Vagina (tissue), 2 donors: ENCODE measurements at regions not wholly inside any gene's neighbourhood (a gene's known extent, or its start where the extent isn't known, plus 50 kb on each side); places are given as distances from the start of the nearest gene placed in this dataset.
"Not testable (repeated sequence)": the region's sequence is repeated elsewhere in the genome, so short reads cannot be mapped to it uniquely, and the experiment has no call there.

Source experiments
- DNase-seq, 2 donors: peaks; one replicate each; pipeline ENCODE4 v3.0.0-alpha.2; 2017; ENCODE audit errors: extremely low spot score in 2 of 2
- H3K27ac ChIP-seq: fragments of 200-600 bp; sonication (generic); one replicate; pipeline ENCODE4 v1.5.1; 2019
- H3K27me3 ChIP-seq: fragments of 200-600 bp; sonication (generic); one replicate; pipeline ENCODE4 v1.5.1; 2019
- H3K36me3 ChIP-seq, 2 donors: fragments of 200-600 bp; sonication (generic); one replicate each; pipeline ENCODE4 v1.5.1; 2017 to 2019
- H3K4me1 ChIP-seq: fragments of 200-600 bp; sonication (generic); one replicate; pipeline ENCODE4 v1.5.1; 2019
- H3K4me3 ChIP-seq, 2 donors: fragments of 200-600 bp; sonication (generic); 1 replicate in 1 of 2; 2 replicates in 1 of 2; pipeline ENCODE4 v1.5.1; 2016 to 2019
- H3K9me3 ChIP-seq: fragments of 200-600 bp; sonication (generic); one replicate; pipeline ENCODE4 v1.5.1; 2019
- POLR2A ChIP-seq, 2 donors: fragments of 450-650 bp; IDR thresholded peaks; one replicate each; pipeline ENCODE4 v1.6.1; 2017; ENCODE audit warnings: antibody characterized with exemption in 2 of 2, mild to moderate bottlenecking in 2 of 2, moderate library complexity in 2 of 2
- POLR2AphosphoS5 ChIP-seq, 2 donors: sonication (generic); formaldehyde crosslinking; IDR thresholded peaks; one replicate each; pipeline ENCODE4 v1.9.0; 2017; ENCODE audit warnings: antibody characterized with exemption in 2 of 2, mild to moderate bottlenecking in 2 of 2, low read depth in 1 of 2; ENCODE audit not compliant: insufficient read depth in 1 of 2
- intact Hi-C: fragments of 100-400 bp; cut with DNase I; formaldehyde crosslinking; loops from one replicate; pipeline ENCODE4 v1.15.1; 2023
- TF ChIP-seq, protein P1 (sequence below), 3 experiments: fragments of 450-650 bp in 2 of 3; fragments of 200-600 bp in 1 of 3; sonication (generic) in 1 of 3; IDR thresholded peaks; one replicate each; pipeline ENCODE4 v1.5.1; 2017 to 2019; ENCODE audit warnings: antibody characterized with exemption in 3 of 3, mild to moderate bottlenecking in 2 of 3, moderate library complexity in 2 of 3

DNA sequence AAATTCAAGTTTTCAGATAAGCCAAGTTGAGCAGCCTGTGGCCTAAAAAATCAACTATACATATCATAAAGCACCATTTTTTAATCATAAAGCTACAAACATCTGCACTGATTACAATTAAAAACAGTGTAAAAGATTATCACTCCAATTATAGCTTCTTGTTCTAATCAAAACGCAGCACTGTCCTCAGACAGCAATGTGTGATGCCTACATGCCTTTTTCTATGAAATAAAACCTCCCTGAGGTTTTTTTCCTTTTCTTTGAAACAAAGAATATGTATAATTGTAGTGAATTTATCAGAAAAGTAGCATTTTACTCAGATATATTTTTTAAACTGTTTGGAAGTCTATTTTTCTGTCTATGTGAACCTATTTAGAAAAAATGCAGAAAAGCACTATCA lies 366.1 kb upstream of the CCNH start:
- H3K27ac ChIP-seq: no peak overlapping the region
- H3K4me3 ChIP-seq: no peak overlapping the region
- H3K27me3 ChIP-seq: no peaks in the 10 kb centered on the region
- TF ChIP-seq POLR2AphosphoS5 (IDR thresholded peaks at IDR 0.05; ENCODE audit: insufficient read depth in 1 of 2, low read depth in 1 of 2): no peak
- TF ChIP-seq, protein P1, sequence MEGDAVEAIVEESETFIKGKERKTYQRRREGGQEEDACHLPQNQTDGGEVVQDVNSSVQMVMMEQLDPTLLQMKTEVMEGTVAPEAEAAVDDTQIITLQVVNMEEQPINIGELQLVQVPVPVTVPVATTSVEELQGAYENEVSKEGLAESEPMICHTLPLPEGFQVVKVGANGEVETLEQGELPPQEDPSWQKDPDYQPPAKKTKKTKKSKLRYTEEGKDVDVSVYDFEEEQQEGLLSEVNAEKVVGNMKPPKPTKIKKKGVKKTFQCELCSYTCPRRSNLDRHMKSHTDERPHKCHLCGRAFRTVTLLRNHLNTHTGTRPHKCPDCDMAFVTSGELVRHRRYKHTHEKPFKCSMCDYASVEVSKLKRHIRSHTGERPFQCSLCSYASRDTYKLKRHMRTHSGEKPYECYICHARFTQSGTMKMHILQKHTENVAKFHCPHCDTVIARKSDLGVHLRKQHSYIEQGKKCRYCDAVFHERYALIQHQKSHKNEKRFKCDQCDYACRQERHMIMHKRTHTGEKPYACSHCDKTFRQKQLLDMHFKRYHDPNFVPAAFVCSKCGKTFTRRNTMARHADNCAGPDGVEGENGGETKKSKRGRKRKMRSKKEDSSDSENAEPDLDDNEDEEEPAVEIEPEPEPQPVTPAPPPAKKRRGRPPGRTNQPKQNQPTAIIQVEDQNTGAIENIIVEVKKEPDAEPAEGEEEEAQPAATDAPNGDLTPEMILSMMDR (IDR thresholded peaks at IDR 0.05): no peak
- no peak for TF ChIP-seq POLR2A (IDR thresholded peaks at IDR 0.05)
- no peaks in the 10 kb centered on the region for H3K4me1 ChIP-seq
- H3K36me3 ChIP-seq: no peaks in the 10 kb centered on the region
- intact Hi-C loops: no loop called here
- H3K9me3 ChIP-seq: no peaks in the 10 kb centered on the region
- DNase-seq: no peak

DNA sequence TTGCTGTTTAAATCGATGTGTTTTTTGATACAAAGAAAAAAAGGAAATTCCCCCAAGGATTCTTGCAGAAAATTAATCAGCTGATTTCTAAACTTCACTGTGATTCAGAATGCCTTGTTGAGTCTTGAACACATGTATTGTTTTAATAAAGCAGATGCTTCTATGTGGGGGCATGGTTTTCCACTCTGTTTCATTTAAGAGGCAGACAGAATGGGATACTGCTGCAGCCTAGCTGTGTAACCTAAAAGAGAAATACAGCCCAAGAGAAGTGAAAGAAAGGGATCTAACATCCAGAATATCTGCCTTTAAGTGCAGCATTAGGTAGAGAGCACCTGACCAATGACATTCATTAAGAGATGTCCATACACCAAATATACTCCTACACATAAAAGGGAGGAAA lies 365.1 kb upstream of the CCNH start:
- DNase-seq: no peak
- intact Hi-C loops: no loop called here

DNA sequence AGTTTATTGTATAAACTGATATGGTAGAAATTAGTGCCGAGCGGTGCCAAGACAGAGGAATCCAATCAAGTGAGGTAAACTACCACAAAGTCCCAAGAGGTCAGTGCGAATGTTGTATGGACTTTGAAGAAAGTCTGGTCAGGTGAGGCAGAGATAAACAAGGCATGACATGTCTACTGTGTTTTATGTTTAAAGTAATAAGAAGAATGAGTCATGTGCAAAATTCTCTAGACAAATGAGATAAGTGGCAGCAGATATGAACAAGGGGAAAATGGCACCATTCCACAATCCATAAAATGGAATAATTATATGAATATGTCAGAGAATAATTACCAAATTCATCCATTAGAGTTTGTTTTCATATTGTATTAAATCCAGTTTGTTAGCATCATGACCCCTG lies 364.1 kb upstream of the CCNH start:
- H3K9me3 ChIP-seq: no peaks in the 10 kb centered on the region
- DNase-seq: no peak
- H3K4me1 ChIP-seq: no peaks in the 10 kb centered on the region
- H3K27me3 ChIP-seq: no peaks in the 10 kb centered on the region
- intact Hi-C loops: no loop called here
- no peak overlapping the region for H3K27ac ChIP-seq
- TF ChIP-seq POLR2AphosphoS5 (IDR thresholded peaks at IDR 0.05; ENCODE audit: insufficient read depth in 1 of 2, low read depth in 1 of 2): no peak
- H3K36me3 ChIP-seq: no peaks in the 10 kb centered on the region
- no peak overlapping the region for H3K4me3 ChIP-seq

More for the DNA sequence above, 365.1 kb upstream of the CCNH start:
- H3K4me1 ChIP-seq: no peaks in the 10 kb centered on the region
- no peaks in the 10 kb centered on the region for H3K9me3 ChIP-seq
- H3K36me3 ChIP-seq: no peaks in the 10 kb centered on the region
- H3K27me3 ChIP-seq: no peaks in the 10 kb centered on the region
- TF ChIP-seq POLR2AphosphoS5 (IDR thresholded peaks at IDR 0.05; ENCODE audit: insufficient read depth in 1 of 2, low read depth in 1 of 2) (no peak), POLR2A (IDR thresholded peaks at IDR 0.05) (no peak)
- TF ChIP-seq, protein P1 (IDR thresholded peaks at IDR 0.05): no peak
- no peak overlapping the region for H3K4me3 ChIP-seq
- H3K27ac ChIP-seq: no peak overlapping the region

DNA sequence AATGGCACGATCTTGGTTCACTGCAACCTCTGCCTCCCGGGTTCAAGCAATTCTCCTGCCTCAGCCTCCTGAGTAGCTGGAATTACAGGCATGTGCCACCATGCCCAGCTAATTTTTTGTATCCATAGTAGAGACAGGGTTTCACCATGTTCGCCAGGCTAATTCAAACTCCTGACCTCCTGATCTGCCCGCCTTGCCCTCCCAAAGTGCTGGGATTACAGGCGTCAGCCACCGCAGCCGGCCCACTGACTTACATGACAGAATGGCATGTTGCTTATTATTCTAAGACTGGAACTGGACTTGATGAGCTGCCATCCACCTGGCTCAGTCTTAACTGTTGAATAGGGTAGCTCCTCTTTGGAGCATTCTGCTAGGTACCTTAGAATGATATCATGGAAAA lies 363.6 kb upstream of the CCNH start:
- DNase-seq, H3K4me3 ChIP-seq, H3K4me1 ChIP-seq, H3K36me3 ChIP-seq, H3K9me3 ChIP-seq, H3K27ac ChIP-seq, intact Hi-C loops, H3K27me3 ChIP-seq: not testable (repeated sequence)

DNA sequence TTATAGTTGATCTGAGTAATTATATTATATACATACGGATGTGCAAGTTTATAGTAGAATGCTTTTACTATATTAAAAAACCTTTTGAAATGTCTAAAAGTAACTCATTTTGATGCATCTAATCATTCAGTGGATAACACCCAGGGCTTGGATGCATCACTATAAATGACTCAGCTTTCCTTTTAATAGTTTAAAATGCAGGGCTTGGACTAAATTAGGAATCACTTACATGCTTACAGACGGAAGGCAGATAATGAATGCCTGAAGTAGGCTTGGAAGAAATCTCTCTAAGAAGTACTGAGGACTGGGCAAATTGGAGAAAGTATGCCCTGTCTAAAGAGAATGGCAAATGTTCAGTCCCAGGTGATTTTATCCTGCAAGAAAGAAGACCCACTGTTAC lies 362.5 kb upstream of the CCNH start:
- no peaks in the 10 kb centered on the region for H3K36me3 ChIP-seq
- H3K4me1 ChIP-seq: no peaks in the 10 kb centered on the region
- TF ChIP-seq POLR2A (IDR thresholded peaks at IDR 0.05) (no peak), POLR2AphosphoS5 (IDR thresholded peaks at IDR 0.05; ENCODE audit: insufficient read depth in 1 of 2, low read depth in 1 of 2) (no peak)
- TF ChIP-seq, protein P1 (IDR thresholded peaks at IDR 0.05): no peak
- intact Hi-C loops: no loop called here
- no peak for DNase-seq
- H3K9me3 ChIP-seq: no peaks in the 10 kb centered on the region
- no peak overlapping the region for H3K27ac ChIP-seq
- no peak overlapping the region for H3K4me3 ChIP-seq
- no peaks in the 10 kb centered on the region for H3K27me3 ChIP-seq

DNA sequence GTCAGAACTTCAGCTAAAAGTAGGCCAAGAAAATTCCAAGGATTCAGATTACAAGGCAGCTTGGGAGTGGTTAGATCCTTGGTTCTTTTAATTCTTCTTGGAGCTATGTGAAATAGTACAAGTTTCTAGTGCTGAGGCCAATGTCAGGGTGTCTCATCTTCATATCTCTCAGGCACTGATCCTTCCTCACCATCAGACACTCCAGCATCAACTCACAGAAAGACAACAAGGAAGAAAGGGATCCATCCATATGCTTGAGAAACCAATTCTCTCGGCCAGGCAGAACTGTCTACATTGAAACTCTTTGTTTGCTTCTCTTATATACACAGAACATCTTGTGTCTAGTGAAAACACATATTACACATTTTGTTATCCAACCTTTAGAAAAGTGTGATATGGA lies 362.1 kb upstream of the CCNH start:
- Histone ChIP-seq H3K27me3 (no peaks in the 10 kb centered on the region), H3K27ac (no peak overlapping the region), H3K36me3 (no peaks in the 10 kb centered on the region), H3K4me3 (no peak overlapping the region), H3K9me3 (no peaks in the 10 kb centered on the region), H3K4me1 (no peaks in the 10 kb centered on the region)
- no peak for DNase-seq
- intact Hi-C loops: no loop called here
- no peak for TF ChIP-seq POLR2A (IDR thresholded peaks at IDR 0.05)
- TF ChIP-seq, protein P1 (IDR thresholded peaks at IDR 0.05): no peak
- TF ChIP-seq POLR2AphosphoS5 (IDR thresholded peaks at IDR 0.05; ENCODE audit: insufficient read depth in 1 of 2, low read depth in 1 of 2): no peak
